ENCODE measurements at regions not wholly inside any gene's neighbourhood (a gene's known extent, or its start where the extent isn't known, plus 50 kb on each side); places are given as distances from the start of the nearest gene placed in this dataset.
"Not testable (repeated sequence)": the region's sequence is repeated elsewhere in the genome, so short reads cannot be mapped to it uniquely, and the experiment has no call there.

DNA sequence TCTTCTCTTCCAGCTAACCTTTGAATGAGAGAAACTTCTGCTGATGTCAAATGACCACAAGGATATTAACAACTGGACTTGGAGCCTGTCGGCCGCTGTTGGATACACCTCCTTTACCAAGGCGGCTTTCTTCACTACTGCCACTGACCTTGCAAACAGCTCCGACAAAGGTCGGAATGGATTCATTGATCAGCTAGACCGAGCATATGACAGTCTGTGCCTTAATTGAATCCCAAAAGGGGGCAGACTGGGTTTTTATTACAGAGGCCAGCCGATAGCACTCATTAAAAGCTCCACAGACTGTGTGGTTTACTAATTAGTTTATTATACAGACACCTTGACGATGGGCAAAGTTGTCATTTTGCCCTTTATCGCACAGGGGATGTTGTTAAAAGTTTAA lies 394.5 kb downstream of the RERGL start:
- no peak for DNase-seq

DNA sequence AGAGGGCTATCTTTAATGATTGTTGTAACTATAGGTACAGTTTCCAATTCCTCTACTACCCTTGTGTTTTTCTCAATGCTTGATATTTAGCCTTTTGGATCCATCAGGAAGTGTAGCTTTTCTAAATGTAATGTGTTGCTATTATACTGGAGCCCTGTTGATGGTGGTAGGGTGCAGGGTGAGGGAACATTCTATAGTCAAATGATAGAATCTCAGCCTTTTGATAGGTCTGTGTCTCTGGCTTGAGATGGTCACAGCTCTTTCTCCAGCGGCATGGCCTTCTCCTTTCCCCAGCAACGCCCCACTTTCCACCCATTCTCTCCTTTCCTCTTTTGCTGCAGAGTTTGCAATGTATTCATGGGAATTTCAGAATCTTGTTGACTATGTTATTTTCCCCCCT lies 398.6 kb downstream of the RERGL start:
- no peak for DNase-seq

DNA sequence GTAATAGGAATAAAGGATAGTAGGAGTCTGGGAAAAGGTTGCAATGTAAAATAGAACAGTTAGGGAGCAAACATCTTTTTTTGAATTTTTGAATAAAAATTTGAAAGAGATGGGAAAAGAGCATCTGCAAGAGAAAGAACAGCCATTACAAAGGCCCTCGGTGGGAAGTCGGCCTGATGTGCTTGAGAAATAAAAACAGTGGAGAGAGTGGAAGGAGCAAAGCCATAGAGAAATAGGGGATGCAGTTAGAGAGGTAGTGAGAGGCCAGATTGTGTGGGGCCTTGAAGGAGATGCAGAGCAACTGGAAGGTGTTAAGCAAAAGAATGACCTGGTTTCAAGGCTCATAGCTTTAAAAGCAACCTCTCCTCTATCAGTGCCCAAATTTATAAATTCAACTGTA lies 409.8 kb downstream of the RERGL start:
- no peak for DNase-seq

DNA sequence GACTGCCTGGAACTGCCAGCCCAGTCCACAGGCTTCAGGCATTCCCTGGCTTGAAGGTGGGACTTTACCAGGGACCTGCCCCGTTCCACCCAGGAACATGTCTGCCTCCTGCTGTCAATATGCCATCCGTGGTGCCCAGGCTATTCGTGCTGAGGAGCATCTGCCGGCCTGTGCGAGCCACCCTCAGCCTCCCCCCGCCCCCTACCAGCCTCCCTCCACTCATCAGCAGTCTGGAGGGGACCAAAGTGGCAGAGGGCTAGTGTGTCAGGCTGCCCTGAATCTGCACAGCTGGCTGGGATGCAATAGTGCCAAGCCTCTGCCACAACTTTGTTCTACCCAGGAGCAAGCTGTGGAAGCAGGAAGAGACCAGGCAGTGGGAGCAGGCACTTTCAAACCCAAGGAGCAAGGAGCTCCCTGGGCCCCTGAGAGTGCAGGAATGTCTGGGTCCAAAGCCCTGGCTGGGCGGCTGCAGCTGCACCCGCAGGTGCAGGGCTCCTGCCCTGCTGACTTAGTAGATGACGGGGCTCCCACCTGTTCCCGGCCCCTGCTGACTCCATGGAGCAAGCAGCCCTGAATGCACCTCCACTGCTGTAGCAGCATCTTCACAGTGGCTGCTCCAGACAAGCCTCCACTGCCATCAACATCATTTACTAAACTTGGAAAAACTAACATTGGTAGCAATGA lies 423.2 kb downstream of the RERGL start:
- no peak for DNase-seq

DNA sequence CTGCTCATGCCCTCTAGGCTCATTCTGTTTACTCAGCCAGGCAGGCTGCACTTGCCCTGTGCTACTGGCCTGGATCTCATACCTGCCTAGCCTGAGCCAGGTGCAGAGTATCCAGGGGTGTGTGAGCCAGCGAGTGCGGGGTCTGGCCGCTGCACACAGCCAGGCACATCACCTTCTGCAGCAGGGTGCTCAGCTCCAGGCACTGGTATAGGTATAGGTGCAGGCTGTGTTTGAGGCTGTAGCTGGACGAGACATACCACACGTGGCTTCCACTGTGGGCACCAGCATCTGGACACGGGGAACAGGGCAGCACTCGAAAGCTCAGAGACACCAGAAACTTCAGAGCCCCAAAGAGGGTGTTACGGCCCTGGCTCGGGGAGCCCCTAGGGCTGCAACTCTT lies 424.2 kb downstream of the RERGL start:
- no peak for DNase-seq

DNA sequence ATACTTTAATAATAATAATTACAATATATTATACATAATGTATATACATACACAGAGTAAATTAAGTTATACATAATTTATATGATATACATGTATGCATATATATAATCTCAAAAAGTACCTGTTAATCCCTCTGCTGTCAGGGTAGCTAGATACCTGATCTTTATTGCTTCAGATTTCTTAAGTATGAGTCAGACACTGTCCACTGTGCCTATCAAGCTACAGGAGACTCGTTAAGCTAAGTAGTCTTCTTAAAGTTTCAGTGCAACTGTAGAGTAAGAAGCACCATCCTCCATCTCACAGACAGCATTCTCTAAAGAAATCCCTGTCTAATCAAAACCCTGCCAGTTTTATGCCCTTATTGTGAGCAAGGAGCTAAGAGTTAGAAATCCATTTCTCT lies 428.7 kb downstream of the RERGL start:
- no peak for DNase-seq

DNA sequence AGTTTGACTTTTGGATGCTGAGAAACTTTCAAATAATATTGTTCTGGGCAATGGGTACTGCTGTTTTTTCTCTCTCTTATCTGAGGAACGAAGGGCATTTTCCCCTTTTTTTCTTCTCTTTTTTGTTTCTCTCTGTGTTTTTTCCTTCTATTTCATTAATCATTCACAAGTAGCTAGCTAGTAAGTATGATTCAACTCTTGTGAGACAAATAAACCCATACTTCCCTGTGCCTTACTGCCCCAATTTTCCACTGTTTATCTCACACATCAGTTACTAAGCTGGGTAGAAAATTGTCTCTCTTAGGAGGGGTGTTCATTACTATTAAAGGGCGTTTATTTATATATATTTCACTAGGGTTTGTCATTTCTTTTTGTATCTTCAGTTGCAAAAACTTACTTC lies 437.6 kb downstream of the RERGL start:
- no peak for DNase-seq

DNA sequence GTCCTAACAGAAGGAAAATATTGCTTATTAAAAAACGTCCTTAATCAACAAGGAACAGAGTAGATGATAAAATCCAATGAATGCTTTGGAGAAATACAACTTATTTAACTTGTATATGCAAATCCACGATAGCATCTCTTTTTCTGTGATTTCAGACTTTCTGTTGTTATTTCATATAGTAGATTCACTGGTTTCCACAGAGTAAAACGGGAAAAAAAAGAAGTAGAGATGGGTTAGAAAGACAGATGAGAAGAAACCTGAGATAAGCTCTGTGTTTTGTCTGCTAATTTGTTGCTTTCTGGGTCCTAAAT lies 447.7 kb downstream of the RERGL start:
- no peak for DNase-seq

DNA sequence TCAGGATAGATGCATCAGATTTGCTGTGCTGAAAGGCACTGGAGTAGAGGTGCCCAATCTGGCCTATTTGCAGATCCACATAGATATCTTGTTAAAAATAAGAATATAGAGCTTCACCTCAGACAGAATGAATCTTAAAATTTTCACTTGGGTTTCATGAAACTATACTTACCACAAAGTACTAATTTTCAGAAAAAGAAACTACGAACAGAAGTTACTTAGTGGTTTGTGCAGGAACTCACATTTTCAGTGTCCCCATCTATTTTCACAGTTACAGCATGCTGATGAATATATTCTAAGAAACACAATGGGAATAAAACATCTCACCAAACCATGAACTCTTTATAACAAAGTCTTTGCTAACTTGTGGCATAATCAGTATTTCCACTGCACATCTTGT lies 449.4 kb downstream of the RERGL start:
- no peak for DNase-seq

DNA sequence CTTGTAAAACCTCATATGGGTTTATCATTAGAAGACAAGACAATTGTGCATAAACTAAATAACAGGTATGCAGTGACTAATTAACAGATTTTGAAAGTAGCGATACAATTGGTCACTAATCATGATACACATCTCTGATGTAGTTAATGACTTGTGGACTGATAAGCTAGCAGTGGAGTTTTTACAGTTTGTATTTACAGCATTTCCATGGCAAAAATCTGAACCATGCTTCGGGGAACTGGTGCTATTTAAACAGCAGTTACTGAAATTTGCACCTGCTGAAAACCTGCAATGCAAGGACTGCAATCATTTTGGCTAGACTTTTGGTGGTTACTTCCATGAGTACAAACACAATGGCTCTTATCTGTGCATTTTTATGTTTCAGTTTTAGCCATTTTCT lies 471.2 kb downstream of the RERGL start:
- no peak for DNase-seq

DNA sequence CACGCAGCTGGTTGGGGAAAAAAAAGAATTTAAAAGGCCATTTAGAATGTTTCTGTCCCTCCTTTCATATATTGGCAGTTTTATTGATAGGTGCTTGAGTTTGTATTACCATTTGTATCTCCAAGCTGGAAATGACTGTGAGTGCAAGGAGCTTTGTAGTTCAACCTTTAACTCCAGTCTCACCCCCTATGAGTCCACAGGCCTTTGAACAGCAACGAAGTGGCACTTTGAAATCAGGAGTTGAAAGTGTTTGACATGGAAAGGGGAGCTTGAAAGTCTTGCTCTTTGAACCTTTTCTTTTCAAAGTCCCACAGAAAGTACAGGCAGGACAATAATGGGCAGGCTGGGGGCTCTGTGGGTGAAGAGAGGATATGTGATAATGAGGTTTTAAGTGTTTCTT lies 480.3 kb downstream of the RERGL start:
- no peak for DNase-seq

DNA sequence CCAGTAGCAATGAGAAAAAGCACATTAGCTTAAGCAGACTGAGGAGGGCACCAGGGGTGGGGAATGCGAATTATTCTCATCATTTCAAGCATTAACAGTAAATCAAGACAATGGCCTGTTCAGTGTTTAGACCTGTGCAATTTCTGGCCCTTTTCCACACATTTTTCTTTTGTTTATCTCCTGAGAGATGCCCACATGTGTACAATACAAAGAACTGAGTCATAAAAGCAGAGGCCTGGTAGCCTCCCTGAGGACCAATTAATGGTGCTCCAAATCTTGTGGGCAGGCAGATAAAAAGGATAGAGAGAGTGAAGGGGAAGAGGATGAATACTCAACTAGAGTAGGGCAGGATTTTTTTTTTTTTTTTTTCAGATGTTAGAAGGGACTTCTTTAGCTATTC lies 480.8 kb downstream of the RERGL start:
- DNase-seq: no peak

DNA sequence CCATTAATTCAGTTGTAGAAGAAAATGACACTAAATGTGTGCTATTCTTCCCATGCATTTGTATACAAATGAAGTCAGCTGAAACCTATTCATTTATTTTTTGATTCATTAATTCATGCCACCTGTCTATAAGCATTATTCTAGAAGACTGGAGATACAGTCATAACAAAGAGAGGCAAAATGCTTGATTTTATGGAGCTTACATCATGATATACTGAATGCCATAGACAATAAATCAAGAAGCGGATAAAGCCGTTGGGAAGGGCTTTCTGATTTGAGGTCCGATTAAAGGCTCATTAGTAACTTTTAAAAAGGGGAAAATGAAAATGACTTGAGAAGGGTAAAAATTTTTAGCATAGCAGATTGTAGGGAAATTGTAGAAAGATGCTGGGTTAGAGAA lies 494.9 kb downstream of the RERGL start:
- no peak for DNase-seq

DNA sequence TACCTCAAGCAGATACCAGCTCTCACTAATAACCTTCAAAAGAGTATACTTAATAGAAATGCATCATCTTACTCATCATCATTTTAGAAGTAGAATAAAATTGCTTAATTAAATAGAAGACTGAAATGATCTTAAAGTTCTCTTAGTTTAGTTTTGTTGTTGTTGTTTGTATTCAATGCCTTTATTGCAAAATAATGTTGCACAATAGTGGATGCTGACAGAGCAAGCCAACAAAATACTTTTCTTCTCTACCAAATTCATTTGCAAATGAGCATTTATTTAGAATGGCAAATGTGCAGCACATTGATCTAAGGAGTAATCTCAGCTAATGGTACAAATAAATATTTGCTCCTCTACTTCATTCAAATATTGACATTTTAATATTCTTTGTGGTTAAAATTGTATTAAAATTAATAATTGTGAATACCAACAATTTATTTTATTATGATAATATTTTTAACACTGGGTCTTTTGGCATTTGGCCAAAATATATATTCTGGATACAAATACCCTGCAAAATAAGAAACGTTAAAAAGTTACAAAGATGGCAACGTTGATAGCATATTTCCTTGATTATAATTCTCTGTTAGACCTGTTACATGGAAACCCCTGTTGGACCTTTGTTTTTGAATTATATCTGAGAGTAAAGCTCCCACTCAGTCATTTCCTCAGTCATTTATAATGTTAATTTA lies 496.1 kb downstream of the RERGL start:
- no peak for DNase-seq

DNA sequence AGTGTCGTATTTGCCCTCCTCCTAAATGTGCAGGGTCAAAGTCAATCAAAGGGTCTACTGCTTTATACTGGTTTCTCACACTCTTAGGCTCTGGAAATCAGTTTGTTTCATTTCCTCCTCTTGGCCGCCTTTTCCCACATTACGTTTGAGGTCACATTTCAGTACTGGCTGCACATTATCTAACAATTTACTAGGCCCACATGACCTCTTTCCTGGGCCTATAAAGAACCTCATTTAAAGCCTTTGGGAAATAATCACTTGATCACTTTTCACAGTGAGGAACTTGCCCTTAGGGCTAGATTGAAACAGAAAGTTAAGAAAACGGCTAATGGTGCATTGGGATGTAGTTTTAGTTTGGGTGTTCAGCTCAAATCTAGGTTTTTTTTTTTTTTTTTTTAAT lies 497.5 kb downstream of the RERGL start:
- DNase-seq: no peak

DNA sequence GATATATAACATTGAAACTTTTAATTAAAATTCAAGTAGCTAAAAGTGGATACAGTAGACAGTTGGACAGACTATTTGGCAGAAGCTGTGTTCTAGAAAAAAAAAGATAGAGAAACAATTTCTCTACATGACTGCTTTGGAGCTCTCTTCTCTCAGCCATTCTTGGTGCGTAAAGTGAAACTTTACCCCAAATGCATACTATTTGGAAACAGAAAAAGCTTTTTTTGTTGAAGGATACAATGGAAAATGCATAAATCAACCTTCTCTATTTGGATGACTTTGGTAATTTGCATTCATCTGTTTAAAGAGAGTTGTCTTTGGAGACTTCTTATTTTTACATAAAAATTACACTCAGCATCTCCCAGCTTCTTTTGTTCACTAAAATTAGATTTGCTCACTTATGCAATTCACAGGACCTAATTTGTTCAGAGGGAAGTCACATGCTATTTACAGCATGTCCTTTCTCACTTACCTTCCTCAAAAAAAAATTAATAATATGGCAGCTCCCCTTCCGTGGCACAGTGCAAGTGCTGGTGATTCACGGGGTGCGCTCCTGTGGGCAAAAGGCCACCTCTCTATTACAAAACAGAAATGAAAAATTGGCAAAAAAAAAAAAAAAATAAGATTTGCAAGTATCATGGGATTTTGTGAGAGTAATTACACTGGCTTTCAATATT lies 498.9 kb downstream of the RERGL start:
- DNase-seq: no peak

DNA sequence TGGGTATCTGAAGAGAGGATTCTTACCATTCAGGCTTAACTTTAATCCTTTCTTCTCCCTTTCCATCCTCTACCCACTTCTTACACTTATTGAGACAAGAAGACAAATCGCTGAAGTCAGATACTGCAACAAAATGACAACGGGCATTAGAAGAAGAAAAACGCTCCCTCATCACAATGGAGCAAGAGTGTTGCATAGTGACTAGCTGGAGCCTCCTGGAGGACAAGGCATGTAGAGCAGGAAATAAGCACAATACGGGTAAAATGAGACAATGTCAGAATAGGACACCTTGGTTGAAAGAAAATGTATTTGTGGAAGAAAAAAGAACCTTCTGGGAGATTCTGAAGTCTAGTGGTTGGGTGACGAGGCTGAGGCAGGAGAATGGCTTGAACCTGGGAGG lies 501.0 kb downstream of the RERGL start:
- DNase-seq: no peak

DNA sequence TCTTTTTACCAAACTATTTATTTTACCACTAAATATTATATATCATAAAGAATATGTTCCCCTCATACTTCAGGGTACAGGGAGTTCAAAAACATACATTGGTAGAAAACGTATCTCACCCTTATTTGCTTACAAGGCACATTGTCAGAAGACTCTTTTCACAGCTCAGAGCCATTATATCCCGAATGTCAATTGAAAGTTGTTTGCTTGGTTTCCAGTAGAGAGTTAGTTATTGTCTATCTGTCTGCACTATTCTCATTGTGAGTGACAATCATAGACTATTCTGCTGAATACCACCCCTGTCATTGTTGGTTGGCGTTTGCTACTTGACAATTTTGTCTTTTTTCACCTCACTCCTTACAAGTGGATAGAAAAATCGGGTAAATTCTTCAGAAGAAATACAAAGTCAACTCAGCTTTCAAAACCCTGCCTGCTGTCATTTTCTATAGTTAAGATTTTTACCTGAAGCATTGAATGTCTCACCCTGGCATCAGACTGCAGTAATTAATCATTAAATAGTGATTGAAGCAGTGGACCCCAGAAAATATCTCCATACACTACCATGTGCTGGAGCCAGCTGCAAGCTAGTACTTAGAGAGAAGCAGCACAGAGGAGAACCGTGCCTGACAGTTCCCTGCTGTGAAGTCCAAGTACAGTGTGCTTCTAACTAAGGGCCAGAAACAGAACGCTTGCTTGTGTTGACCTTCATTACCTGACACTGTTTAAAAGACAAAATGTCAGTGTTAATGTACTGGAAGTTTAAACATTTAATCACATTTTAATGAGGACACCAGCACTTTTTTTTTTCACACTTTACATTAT lies 510.6 kb downstream of the RERGL start:
- DNase-seq: peak; percentile 8

DNA sequence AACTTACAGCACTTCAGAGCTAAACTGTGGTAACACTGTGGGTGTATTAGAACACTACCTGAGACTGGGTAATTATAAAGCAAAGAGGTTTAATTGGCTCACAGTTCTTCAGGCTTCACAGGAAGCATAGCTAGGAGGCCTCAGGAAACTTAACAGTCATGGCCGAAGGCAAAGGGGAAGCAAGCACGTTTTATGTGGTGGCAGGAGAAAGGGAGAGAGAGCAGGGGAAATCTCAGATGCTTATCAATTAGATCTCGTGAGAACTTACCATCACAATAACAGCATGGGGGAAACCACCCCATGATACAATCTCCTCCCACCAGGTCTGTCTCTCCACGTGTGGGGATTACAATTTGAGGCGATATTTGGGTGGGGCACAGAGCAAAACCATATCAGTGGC lies 512.6 kb downstream of the RERGL start:
- DNase-seq: no peak

DNA sequence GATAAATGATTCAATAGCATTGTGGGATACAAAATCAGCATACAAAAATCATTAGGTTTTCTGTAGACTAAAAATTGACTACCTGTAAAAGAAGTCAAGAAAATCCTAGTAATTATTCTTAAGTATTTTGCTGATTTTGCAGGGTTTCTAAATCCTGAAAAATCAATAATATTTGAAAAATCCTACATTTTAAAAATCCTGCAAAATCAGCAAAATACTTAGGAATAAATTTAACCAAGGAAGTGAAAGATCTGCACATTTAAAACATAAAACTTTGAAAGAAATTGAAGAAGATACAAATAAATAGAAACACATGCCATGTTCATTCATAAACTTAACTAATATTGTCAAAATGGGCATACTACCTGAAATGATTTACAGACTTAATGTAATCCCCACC lies 517.7 kb downstream of the RERGL start:
- no peak for DNase-seq

DNA sequence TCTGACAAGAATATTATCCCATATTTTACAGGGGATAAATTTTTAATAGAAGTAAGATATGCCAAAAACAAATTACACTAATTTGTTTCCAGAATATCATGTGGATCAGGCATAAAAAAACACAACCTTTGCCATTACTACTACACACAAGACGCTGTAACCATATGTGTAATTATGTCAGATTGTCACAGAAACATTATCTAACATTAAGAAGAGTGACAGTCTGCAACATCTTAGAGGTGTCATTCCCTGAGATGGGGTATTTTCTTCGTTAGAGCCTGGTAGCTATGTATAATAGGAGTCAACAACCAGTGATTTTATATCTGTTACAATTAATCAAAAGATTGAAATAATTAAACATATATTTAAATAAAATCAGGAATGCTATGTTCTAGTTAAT lies 518.9 kb downstream of the RERGL start:
- no peak for DNase-seq

DNA sequence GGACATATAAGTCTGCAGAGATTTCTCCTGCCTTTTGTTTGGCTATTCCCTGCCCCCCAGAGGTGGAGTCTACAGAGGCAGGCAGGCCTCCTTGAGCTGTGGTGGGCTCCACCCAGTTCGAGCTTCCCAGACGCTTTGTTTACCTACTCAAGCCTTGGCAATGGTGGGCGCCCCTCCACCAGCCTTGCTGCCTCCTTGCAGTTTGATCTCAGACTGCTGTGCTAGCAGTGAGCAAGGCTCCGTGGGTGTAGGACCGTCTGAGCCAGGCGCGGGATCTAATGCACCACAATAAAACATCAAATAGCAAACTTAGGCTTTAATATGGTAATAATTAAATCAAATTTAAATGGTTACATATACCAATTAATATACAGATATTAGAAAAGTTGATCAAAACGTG lies 525.4 kb downstream of the RERGL start:
- not testable (repeated sequence) for DNase-seq

DNA sequence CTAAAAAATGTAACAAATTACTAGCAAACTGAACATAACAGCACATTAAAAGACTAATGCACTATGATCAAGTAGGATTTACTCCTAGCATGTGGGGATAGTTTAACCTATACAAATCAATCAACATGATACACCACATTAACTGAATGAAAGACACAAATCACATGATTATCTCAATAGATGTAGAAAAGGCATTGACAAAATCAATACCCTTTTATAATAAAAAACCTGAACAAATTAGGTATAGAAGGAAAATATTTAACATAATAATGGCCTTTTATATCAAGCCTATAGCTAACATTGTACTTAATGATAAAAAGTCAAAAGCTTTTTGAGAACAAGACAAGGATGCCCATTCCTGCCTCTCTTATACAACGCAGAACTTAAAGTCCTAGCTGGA lies 540.0 kb downstream of the RERGL start:
- DNase-seq: no peak

DNA sequence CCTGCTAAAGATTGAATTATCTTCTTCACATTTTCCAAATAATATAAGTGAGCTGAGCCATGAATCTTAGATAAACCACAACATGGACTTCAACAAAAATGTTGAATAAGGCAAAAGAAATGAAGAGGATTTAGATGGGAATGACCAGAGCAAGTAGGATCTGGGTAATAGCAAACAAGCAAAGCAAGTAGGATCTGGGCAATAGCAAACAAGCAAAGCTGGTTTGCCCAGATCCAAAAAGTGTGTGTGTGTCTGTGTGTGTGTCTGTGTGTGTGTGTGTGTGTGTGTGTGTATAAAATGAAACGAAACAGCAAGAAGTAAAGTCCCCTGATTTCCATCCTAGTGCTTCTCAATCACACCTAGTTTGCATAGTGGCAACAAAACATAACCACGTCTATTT lies 549.1 kb downstream of the RERGL start:
- no peak for DNase-seq
